ENCODE measurements at regions not wholly inside any gene's neighbourhood (a gene's known extent, or its start where the extent isn't known, plus 50 kb on each side); places are given as distances from the start of the nearest gene placed in this dataset.

DNA sequence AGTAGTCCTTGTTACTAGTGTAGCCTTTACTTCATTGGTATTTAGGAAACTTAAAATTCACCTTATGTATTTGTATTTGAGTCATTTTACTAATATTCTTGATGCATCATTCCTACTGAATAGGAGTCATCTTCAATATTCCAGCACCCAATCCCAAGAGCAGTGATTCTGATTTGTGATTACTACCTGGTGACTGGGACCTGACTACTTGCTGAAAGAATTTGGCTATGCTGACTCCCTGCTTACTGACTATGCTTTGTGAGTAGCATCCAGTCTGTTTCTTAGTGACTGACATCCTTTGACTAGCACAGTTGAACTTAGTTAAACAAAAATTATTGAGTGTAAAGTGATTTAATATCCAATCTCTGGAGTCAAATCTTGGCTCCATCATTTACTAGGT, 129.9 kb upstream of the NEGR1 start:
- TF ChIP-seq, protein P1, sequence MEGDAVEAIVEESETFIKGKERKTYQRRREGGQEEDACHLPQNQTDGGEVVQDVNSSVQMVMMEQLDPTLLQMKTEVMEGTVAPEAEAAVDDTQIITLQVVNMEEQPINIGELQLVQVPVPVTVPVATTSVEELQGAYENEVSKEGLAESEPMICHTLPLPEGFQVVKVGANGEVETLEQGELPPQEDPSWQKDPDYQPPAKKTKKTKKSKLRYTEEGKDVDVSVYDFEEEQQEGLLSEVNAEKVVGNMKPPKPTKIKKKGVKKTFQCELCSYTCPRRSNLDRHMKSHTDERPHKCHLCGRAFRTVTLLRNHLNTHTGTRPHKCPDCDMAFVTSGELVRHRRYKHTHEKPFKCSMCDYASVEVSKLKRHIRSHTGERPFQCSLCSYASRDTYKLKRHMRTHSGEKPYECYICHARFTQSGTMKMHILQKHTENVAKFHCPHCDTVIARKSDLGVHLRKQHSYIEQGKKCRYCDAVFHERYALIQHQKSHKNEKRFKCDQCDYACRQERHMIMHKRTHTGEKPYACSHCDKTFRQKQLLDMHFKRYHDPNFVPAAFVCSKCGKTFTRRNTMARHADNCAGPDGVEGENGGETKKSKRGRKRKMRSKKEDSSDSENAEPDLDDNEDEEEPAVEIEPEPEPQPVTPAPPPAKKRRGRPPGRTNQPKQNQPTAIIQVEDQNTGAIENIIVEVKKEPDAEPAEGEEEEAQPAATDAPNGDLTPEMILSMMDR (IDR thresholded peaks at IDR 0.05), result no peak
- TF ChIP-seq POLR2A (IDR thresholded peaks at IDR 0.05), result no peak

All from testis (tissue), 2 donors.